ENCODE measurements at regions not wholly inside any gene's neighbourhood (a gene's known extent, or its start where the extent isn't known, plus 50 kb on each side); places are given as distances from the start of the nearest gene placed in this dataset.

DNA sequence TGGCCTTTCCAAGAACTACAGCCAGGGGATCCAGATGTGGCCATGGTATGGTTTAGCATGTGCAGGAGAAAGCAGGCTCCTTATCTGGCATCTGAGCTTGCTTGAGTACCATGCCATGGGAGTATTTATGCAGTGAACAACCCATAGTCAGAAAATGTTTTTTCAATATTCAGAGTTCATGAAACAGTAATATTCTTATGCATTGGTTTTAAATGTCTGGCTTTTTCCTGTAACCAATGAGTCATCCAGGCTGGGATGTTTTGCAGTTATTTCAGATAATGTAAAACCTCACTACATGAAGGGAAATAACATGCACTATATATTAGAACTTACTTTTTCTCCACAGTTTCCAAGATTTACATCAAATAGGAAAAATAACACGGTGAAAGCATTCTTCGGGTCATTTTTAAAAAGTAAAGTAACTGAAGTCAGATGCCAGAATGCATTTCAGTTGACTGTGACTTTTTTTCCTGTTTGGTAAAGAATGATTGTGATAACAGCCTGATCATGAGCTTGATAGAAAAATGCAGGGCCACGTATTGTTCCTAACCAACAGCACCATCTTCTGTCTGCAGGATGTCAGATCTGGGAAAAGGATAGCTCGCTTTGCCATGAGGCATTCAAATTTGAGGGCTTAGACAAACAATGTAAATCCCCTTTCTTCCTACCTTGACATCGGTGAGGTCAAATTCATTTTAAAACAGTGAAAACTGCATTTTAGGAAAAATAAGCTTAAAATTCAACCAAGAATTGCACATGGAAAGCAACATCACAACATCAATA lies 152.8 kb downstream of the DSC3 start:
- TF ChIP-seq, protein P1, sequence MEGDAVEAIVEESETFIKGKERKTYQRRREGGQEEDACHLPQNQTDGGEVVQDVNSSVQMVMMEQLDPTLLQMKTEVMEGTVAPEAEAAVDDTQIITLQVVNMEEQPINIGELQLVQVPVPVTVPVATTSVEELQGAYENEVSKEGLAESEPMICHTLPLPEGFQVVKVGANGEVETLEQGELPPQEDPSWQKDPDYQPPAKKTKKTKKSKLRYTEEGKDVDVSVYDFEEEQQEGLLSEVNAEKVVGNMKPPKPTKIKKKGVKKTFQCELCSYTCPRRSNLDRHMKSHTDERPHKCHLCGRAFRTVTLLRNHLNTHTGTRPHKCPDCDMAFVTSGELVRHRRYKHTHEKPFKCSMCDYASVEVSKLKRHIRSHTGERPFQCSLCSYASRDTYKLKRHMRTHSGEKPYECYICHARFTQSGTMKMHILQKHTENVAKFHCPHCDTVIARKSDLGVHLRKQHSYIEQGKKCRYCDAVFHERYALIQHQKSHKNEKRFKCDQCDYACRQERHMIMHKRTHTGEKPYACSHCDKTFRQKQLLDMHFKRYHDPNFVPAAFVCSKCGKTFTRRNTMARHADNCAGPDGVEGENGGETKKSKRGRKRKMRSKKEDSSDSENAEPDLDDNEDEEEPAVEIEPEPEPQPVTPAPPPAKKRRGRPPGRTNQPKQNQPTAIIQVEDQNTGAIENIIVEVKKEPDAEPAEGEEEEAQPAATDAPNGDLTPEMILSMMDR (conservative IDR thresholded peaks at IDR 0.05; ENCODE audit: low read length) = peak; percentile 38; the same call in 1 of the 2 replicates
- no peak for TF ChIP-seq EZH2phosphoT487 (IDR thresholded peaks at IDR 0.05; ENCODE audit: borderline replicate concordance)
